Forelimb muscle (tissue), 1 donor: ENCODE measurements at regions not wholly inside any gene's neighbourhood (a gene's known extent, or its start where the extent isn't known, plus 50 kb on each side); places are given as distances from the start of the nearest gene placed in this dataset.

Experiments
- DNase-seq: peaks from one replicate; pipeline ENCODE4 v3.0.0-alpha.2; 2013; ENCODE audit warnings: low read depth

- DNase-seq: no peak
Observed at GRCh38 chr11:31863170-31863832, 52.2 kb upstream of the PAX6 start.

- no peak for DNase-seq
Observed at GRCh38 chr11:31861011-31861410, 49.9 kb upstream of the PAX6 start.
